HG02870 (cell line): ENCODE measurements at regions not wholly inside any gene's neighbourhood (a gene's known extent, or its start where the extent isn't known, plus 50 kb on each side); places are given as distances from the start of the nearest gene placed in this dataset.

Experiments used
- ATAC-seq: cut with Tn5 transposase; IDR thresholded peaks from one replicate; pipeline ENCODE4 v1.9.1; 2021; ENCODE audit warnings: mild to moderate bottlenecking, moderate library complexity; ENCODE audit not compliant: unreplicated experiment

GRCh38 chr10:31262672-31263071 is 56.3 kb upstream of the ZEB1 start:
- ATAC-seq: no peak

DNA sequence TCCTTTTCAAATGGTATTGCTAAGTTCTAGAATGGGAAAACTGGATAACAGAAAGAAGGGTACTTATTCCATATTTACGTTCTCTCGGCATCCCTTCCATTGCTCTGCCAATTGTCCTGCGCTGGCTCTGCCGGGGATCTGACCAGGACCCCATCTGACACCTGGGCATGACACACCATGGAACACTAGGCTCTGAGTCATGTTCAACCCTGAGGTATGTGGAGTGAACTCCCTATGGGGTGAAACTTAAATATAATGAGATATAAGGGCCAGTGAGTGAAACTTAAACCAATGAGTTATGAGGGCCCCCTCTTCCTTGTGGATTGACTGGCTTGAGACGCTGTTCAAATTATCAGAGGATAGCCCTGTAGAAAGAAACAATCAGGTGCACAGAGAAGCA is 55.1 kb upstream of the ZEB1 start:
- no peak for ATAC-seq

GRCh38 chr10:31268444-31269303 is 50.3 kb upstream of the ZEB1 start:
- ATAC-seq: no peak
